ENCODE measurements at regions not wholly inside any gene's neighbourhood (a gene's known extent, or its start where the extent isn't known, plus 50 kb on each side); places are given as distances from the start of the nearest gene placed in this dataset.

- TF ChIP-seq CTCF (conservative IDR thresholded peaks at IDR 0.05 in 1 of 2, IDR thresholded peaks at IDR 0.05 in 1 of 2; ENCODE audit: extremely low read depth in 1 of 2, insufficient read depth in 1 of 2, low read depth in 1 of 2, low read length in 2 of 2) (no peak), EZH2 (IDR thresholded peaks at IDR 0.05; ENCODE audit: borderline replicate concordance, low read length) (no peak)
These were observed 338.3 kb downstream of the CYRIA start for GRCh38 chr2:16327326-16327725.
